ENCODE measurements at regions not wholly inside any gene's neighbourhood (a gene's known extent, or its start where the extent isn't known, plus 50 kb on each side); places are given as distances from the start of the nearest gene placed in this dataset.

DNA sequence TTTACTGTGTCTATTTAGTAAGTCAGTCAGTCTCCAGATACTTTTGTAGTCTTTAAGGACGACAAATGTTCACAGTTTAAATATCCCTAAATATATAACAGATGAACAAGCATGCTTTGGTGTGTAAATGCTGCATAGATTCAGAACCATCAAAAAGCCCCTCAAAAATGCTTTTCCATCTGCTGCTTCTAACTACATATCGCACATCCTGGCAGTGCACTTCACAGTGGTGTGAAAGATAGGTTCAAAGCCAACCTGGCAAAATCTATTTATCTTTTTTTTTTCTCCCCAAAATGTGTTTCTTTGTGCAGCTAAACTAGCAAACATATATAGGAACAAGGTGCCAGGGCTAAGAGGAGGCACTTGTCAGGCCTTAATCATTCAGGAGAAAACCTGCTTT is 753.8 kb downstream of the PLCL1 start:
- DNase-seq: no peak
- Mint-ChIP-seq H3K36me3 (no peaks in the 10 kb centered on the region), H3K4me3 (no peak overlapping the region), H3K27me3 (no peaks in the 10 kb centered on the region), H3K27ac (no peak overlapping the region), H3K4me1 (no peaks in the 10 kb centered on the region), H3K9me3 (peaks cover 0 to 27% (median 6%) of the 10 kb centered on the region in 8 donors)
- Histone ChIP-seq H3K27me3 (ENCODE audit: insufficient read depth, low read length) (no peaks in the 10 kb centered on the region), H3K4me1 (ENCODE audit: insufficient read depth, low read length) (no peaks in the 10 kb centered on the region), H3K4me3 (ENCODE audit: low read length in 2 of 2) (no peak overlapping the region), H3K27ac (ENCODE audit: low read depth, low read length) (no peak overlapping the region), H3K9me3 (ENCODE audit: control insufficient read depth in 1 of 2, low read length in 2 of 2) (no peaks in the 10 kb centered on the region), H3K36me3 (ENCODE audit: insufficient read depth, low read length) (no peaks in the 10 kb centered on the region)
- POLR2A ChIA-PET (ENCODE audit: partially characterized antibody): no interaction called here
- intact Hi-C loops (cut with micrococcal nuclease): no loop called here
- CTCF ChIA-PET (ENCODE audit: partially characterized antibody): no interaction called here

DNA sequence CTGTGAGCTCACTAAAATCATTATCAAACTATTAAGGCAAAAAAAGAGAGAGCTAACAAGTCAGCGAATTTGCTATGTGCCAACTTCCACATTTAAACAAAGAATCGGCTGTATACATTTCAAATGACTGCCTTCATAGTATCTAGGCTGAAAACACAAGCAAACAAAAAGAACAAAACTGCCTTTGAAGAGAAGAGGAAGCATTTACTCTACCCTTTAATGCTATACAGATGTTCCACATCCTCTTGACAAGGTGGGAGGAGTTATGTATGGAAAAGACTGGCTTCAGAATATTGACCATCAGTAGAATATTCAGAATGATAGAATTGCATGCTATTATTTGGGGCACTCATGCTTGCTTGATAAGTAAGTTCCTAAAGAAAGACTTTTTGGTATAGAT is 741.7 kb downstream of the PLCL1 start:
- Histone ChIP-seq H3K9me3 (ENCODE audit: control insufficient read depth in 1 of 2, low read length in 2 of 2) (no peaks in the 10 kb centered on the region), H3K36me3 (ENCODE audit: insufficient read depth, low read length) (no peaks in the 10 kb centered on the region), H3K4me1 (ENCODE audit: insufficient read depth, low read length) (no peaks in the 10 kb centered on the region), H3K27ac (ENCODE audit: low read depth, low read length) (no peak overlapping the region), H3K27me3 (ENCODE audit: insufficient read depth, low read length) (no peaks in the 10 kb centered on the region), H3K4me3 (ENCODE audit: low read length in 2 of 2) (no peak overlapping the region)
- Mint-ChIP-seq H3K4me1 (no peaks in the 10 kb centered on the region), H3K27me3 (peaks cover 0 to 1% of the 10 kb centered on the region in 2 donors), H3K36me3 (no peaks in the 10 kb centered on the region), H3K9me3 (peaks cover 0 to 3% (median 0%) of the 10 kb centered on the region in 8 donors), H3K4me3 (no peak overlapping the region), H3K27ac (no peak overlapping the region)
- CTCF ChIA-PET (ENCODE audit: partially characterized antibody): no interaction called here
- POLR2A ChIA-PET (ENCODE audit: partially characterized antibody): no interaction called here
- intact Hi-C loops (cut with micrococcal nuclease): no loop called here
- no peak for DNase-seq

DNA sequence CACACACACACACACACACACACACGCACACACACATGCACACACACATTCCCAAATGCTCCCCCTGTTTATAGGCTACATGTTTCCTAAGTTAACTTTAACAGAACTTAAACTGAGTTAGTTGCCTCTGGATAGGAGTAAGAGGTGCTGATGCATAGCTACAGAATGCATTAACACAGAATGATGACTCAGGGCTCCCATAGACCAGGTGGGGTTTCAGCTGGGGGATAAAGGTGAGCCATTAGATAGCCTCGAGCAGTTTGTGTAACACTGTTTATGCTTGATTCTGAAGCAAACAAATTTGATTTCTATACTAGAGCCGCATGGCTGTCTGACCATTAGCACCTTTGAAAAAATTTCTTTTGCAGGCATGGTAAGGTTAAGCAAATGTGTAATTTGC is 741.0 kb downstream of the PLCL1 start:
- no peaks in the 10 kb centered on the region for H3K4me1 Mint-ChIP-seq
- ChIA-PET CTCF (ENCODE audit: partially characterized antibody) (no interaction called here), POLR2A (ENCODE audit: partially characterized antibody) (no interaction called here)
- H3K4me3 Mint-ChIP-seq: no peak overlapping the region
- no peak overlapping the region for H3K4me3 ChIP-seq (ENCODE audit: low read length in 2 of 2)
- no peak for DNase-seq
- no peaks in the 10 kb centered on the region for H3K9me3 ChIP-seq (ENCODE audit: control insufficient read depth in 1 of 2, low read length in 2 of 2)
- H3K4me1 ChIP-seq (ENCODE audit: insufficient read depth, low read length): no peaks in the 10 kb centered on the region
- peaks cover 0 to 1% of the 10 kb centered on the region in 2 donors for H3K27me3 Mint-ChIP-seq
- intact Hi-C loops (cut with micrococcal nuclease): no loop called here
- H3K27me3 ChIP-seq (ENCODE audit: insufficient read depth, low read length): no peaks in the 10 kb centered on the region
- H3K27ac ChIP-seq (ENCODE audit: low read depth, low read length): no peak overlapping the region
- H3K36me3 ChIP-seq (ENCODE audit: insufficient read depth, low read length): no peaks in the 10 kb centered on the region
- H3K9me3 Mint-ChIP-seq: peaks cover 0 to 4% (median 0%) of the 10 kb centered on the region in 8 donors
- H3K27ac Mint-ChIP-seq: no peak overlapping the region
- H3K36me3 Mint-ChIP-seq: no peaks in the 10 kb centered on the region

- POLR2A ChIA-PET (ENCODE audit: partially characterized antibody): no interaction called here
- intact Hi-C loops (cut with micrococcal nuclease): no loop called here
- H3K9me3 Mint-ChIP-seq: peaks cover 0 to 4% (median 0%) of the 10 kb centered on the region in 8 donors
Measured at GRCh38 chr2:198544461-198544860, 740.1 kb downstream of the PLCL1 start.

DNA sequence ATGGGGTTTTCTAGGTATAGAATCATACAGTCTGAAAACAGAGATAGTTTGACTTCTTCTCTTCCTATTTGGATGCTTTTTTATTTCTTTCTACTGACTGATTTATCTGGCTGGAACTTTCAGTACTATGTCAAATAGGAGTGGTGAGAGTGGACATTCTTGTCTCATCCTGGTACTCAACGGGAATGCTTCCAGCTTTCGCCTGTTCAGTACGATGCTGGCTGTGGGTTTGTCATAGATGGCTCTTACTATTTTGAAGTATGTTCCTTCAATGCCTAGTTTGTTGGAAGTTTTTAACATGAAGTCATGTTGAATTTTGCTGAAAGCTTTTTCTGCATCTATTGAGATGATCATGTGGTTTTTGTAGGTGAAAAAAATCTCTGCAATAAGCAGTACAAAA is 730.4 kb downstream of the PLCL1 start:
- ChIA-PET POLR2A (ENCODE audit: partially characterized antibody) (no interaction called here), CTCF (ENCODE audit: partially characterized antibody) (no interaction called here)
- Histone ChIP-seq H3K27ac (ENCODE audit: low read depth, low read length) (no peak overlapping the region), H3K9me3 (ENCODE audit: control insufficient read depth in 1 of 2, low read length in 2 of 2) (no peaks in the 10 kb centered on the region), H3K27me3 (ENCODE audit: insufficient read depth, low read length) (no peaks in the 10 kb centered on the region), H3K4me3 (ENCODE audit: low read length in 2 of 2) (no peak overlapping the region), H3K4me1 (ENCODE audit: insufficient read depth, low read length) (no peaks in the 10 kb centered on the region), H3K36me3 (ENCODE audit: insufficient read depth, low read length) (no peaks in the 10 kb centered on the region)
- Mint-ChIP-seq H3K4me1 (no peaks in the 10 kb centered on the region), H3K27me3 (peaks cover 0 to 2% of the 10 kb centered on the region in 2 donors), H3K9me3 (peaks cover 0 to 2% (median 0%) of the 10 kb centered on the region in 8 donors), H3K27ac (no peak overlapping the region), H3K36me3 (no peaks in the 10 kb centered on the region), H3K4me3 (peak overlapping the region in 1 of 8 donors; percentile 37)
- intact Hi-C loops (cut with micrococcal nuclease): no loop called here
- no peak for DNase-seq

More at GRCh38 chr2:198544461-198544860, 740.1 kb downstream of the PLCL1 start:
- H3K9me3 ChIP-seq (ENCODE audit: control insufficient read depth in 1 of 2, low read length in 2 of 2): no peaks in the 10 kb centered on the region
- H3K27ac ChIP-seq (ENCODE audit: low read depth, low read length): no peak overlapping the region
- CTCF ChIA-PET (ENCODE audit: partially characterized antibody): no interaction called here
- no peak overlapping the region for H3K4me3 ChIP-seq (ENCODE audit: low read length in 2 of 2)
- H3K27me3 ChIP-seq (ENCODE audit: insufficient read depth, low read length): no peaks in the 10 kb centered on the region
- no peak for DNase-seq
- Mint-ChIP-seq H3K4me3 (no peak overlapping the region), H3K36me3 (no peaks in the 10 kb centered on the region), H3K4me1 (no peaks in the 10 kb centered on the region), H3K27ac (no peak overlapping the region), H3K27me3 (peaks cover 0 to 1% of the 10 kb centered on the region in 2 donors)
- no peaks in the 10 kb centered on the region for H3K36me3 ChIP-seq (ENCODE audit: insufficient read depth, low read length)
- no peaks in the 10 kb centered on the region for H3K4me1 ChIP-seq (ENCODE audit: insufficient read depth, low read length)

DNA sequence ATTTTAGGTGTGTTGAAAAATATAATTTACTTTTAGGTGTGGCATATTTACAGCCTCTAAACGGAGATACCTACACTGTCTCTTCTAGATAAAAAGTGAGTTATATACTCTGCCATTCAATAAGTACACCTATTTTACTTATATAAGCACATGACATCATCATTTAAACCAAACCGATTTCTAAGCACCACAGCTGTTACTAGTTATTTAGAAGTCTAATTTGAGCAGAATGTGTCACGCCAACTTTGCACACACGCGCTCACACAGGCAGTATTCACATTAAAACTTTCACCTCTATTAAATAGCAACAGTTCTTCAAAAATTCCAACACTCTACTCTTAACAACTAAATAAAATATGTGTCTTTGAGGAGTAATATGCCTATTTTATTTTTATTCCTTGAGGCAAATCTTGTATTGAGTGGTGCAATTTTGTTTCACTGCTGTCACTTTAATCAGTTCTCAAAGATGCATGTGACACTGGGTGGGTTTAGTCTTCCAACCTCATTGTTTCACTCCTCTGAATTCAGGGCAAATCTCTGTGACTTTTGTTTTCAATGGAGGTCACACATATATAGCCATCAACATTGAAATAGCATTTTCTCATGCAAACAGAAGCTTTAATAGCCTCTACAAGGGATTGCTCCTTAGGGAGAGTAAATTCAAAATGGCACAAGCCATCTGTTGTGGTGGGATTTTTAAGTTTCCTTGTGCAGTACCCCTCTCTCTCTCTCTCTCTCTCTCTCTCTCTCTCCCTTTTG is 721.0 kb downstream of the PLCL1 start:
- Histone ChIP-seq H3K27me3 (ENCODE audit: insufficient read depth, low read length) (no peaks in the 10 kb centered on the region), H3K9me3 (ENCODE audit: control insufficient read depth in 1 of 2, low read length in 2 of 2) (no peaks in the 10 kb centered on the region), H3K36me3 (ENCODE audit: insufficient read depth, low read length) (no peaks in the 10 kb centered on the region), H3K4me3 (ENCODE audit: low read length in 2 of 2) (no peak overlapping the region), H3K27ac (ENCODE audit: low read depth, low read length) (no peak overlapping the region), H3K4me1 (ENCODE audit: insufficient read depth, low read length) (no peaks in the 10 kb centered on the region)
- Mint-ChIP-seq H3K9me3 (no peaks in the 10 kb centered on the region), H3K27me3 (peaks cover 1 to 4% of the 10 kb centered on the region in 2 donors), H3K27ac (no peak overlapping the region), H3K4me1 (no peaks in the 10 kb centered on the region), H3K36me3 (no peaks in the 10 kb centered on the region), H3K4me3 (no peak overlapping the region)
- DNase-seq: no peak
- ChIA-PET CTCF (ENCODE audit: partially characterized antibody) (no interaction called here), POLR2A (ENCODE audit: partially characterized antibody) (no interaction called here)
- intact Hi-C loops (cut with micrococcal nuclease): no loop called here

DNA sequence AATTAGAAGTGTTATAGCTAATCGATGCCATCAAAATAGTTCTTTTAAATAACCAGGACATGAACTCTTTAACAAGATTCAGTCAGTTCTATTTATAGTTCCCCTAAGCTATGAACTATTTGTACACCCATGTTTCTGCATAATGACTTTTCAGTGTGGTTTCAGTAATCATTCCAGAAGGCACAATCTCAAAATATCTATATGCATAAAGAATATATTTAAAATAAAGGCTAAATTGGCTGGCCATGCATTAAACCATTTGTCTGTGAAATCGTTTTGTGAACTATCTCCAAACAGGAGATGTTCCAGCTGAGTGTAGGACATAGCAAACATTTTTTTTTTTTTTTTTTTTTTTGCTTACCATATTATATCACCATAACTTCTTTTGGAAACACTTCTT is 719.3 kb downstream of the PLCL1 start:
- peaks cover 1 to 4% of the 10 kb centered on the region in 2 donors for H3K27me3 Mint-ChIP-seq
- ChIA-PET POLR2A (ENCODE audit: partially characterized antibody) (no interaction called here), CTCF (ENCODE audit: partially characterized antibody) (no interaction called here)
- no peak overlapping the region for H3K27ac ChIP-seq (ENCODE audit: low read depth, low read length)
- H3K4me1 Mint-ChIP-seq: no peaks in the 10 kb centered on the region
- no peak overlapping the region for H3K27ac Mint-ChIP-seq
- no peak for DNase-seq
- no peaks in the 10 kb centered on the region for H3K27me3 ChIP-seq (ENCODE audit: insufficient read depth, low read length)
- H3K9me3 Mint-ChIP-seq: no peaks in the 10 kb centered on the region
- intact Hi-C loops (cut with micrococcal nuclease): no loop called here
- H3K4me3 Mint-ChIP-seq: no peak overlapping the region
- H3K4me3 ChIP-seq (ENCODE audit: low read length in 2 of 2): no peak overlapping the region
- H3K36me3 Mint-ChIP-seq: no peaks in the 10 kb centered on the region
- no peaks in the 10 kb centered on the region for H3K36me3 ChIP-seq (ENCODE audit: insufficient read depth, low read length)
- H3K9me3 ChIP-seq (ENCODE audit: control insufficient read depth in 1 of 2, low read length in 2 of 2): no peaks in the 10 kb centered on the region
- no peaks in the 10 kb centered on the region for H3K4me1 ChIP-seq (ENCODE audit: insufficient read depth, low read length)

DNA sequence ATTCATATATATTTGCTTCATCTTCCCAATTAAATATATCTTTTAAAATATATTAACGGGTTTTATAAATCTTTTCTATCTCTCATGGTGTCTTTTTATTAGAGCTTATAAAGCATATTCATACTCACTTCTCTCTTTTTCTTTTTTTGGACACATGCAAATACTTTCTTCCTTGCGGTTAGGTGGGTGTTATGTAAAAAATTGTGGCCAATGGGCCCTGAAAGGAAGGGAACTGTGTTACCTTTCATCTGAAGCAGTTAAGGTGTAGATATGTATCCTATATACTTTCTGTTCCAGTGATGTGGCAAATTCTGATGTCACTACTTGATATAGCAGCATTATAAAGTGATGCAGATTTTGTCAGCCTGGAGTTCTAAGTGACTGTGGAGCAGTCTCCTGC is 714.5 kb downstream of the PLCL1 start:
- Mint-ChIP-seq H3K27me3 (no peaks in the 10 kb centered on the region), H3K27ac (no peak overlapping the region)
- POLR2A ChIA-PET (ENCODE audit: partially characterized antibody): no interaction called here

More for the DNA sequence above, 714.5 kb downstream of the PLCL1 start:
- Histone ChIP-seq H3K27ac (ENCODE audit: low read depth, low read length) (no peak overlapping the region), H3K4me1 (ENCODE audit: insufficient read depth, low read length) (no peaks in the 10 kb centered on the region), H3K9me3 (ENCODE audit: control insufficient read depth in 1 of 2, low read length in 2 of 2) (no peaks in the 10 kb centered on the region), H3K36me3 (ENCODE audit: insufficient read depth, low read length) (no peaks in the 10 kb centered on the region), H3K27me3 (ENCODE audit: insufficient read depth, low read length) (no peaks in the 10 kb centered on the region), H3K4me3 (ENCODE audit: low read length in 2 of 2) (no peak overlapping the region)
- intact Hi-C loops (cut with micrococcal nuclease): no loop called here
- H3K9me3 Mint-ChIP-seq: no peaks in the 10 kb centered on the region
- no peak for DNase-seq
- CTCF ChIA-PET (ENCODE audit: partially characterized antibody): no interaction called here
- H3K36me3 Mint-ChIP-seq: no peaks in the 10 kb centered on the region
- H3K4me3 Mint-ChIP-seq: no peak overlapping the region
- H3K4me1 Mint-ChIP-seq: no peaks in the 10 kb centered on the region

Measured in CD4-positive, alpha-beta memory T cell (primary cell).